Endodermal cell (in vitro differentiated cells): ENCODE measurements at regions not wholly inside any gene's neighbourhood (a gene's known extent, or its start where the extent isn't known, plus 50 kb on each side); places are given as distances from the start of the nearest gene placed in this dataset.
A peak's percentile ranks its signal among the peaks of the same experiment; 100 is the strongest.

Experiments used
- DNase-seq: peaks from one replicate; pipeline ENCODE4 v3.0.0-alpha.2; 2017
- H3K27ac ChIP-seq: 2 replicates; pipeline ENCODE4 v1.5.1; 2013; ENCODE audit warnings: mild to moderate bottlenecking, low read depth, low read length, moderate library complexity
- H3K27me3 ChIP-seq: 2 replicates; pipeline ENCODE4 v1.6.1; 2013; ENCODE audit warnings: mild to moderate bottlenecking, low read length, moderate library complexity; ENCODE audit not compliant: insufficient read depth, control insufficient read depth, poor library complexity, severe bottlenecking
- H3K36me3 ChIP-seq: 2 replicates; pipeline ENCODE4 v1.7.0; 2013; ENCODE audit warnings: mild to moderate bottlenecking, low read length, moderate library complexity; ENCODE audit not compliant: control insufficient read depth, insufficient read depth
- H3K4me1 ChIP-seq: one replicate; pipeline ENCODE4 v1.7.0; 2013; ENCODE audit warnings: low read length; ENCODE audit not compliant: control insufficient read depth, insufficient read depth
- H3K4me3 ChIP-seq: 2 replicates; pipeline ENCODE4 v1.5.1; 2013; ENCODE audit warnings: mild to moderate bottlenecking, low read length, moderate library complexity
- H3K9ac ChIP-seq: 2 replicates; pipeline ENCODE4 v1.6.1; 2013; ENCODE audit warnings: mild to moderate bottlenecking, low read length, moderate library complexity; ENCODE audit not compliant: poor library complexity, severe bottlenecking; ENCODE audit errors: extremely low read depth
- H3K9me3 ChIP-seq: 2 replicates; pipeline ENCODE4 v1.6.1; 2013; ENCODE audit warnings: mild to moderate bottlenecking, low read length, moderate library complexity; ENCODE audit not compliant: control insufficient read depth
- H3K27ac Mint-ChIP-seq: 2 replicates; pipeline ENCODE4 v1.8.0; 2020; ENCODE audit warnings: mixed read lengths
- H3K27me3 Mint-ChIP-seq: 2 replicates; pipeline ENCODE4 v1.8.0; 2021; ENCODE audit warnings: mild to moderate bottlenecking, mixed read lengths; ENCODE audit not compliant: insufficient read depth
- H3K36me3 Mint-ChIP-seq: 2 replicates; pipeline ENCODE4 v1.8.0; 2020; ENCODE audit warnings: low read depth, mixed read lengths
- H3K4me1 Mint-ChIP-seq: 2 replicates; pipeline ENCODE4 v1.8.0; 2020; ENCODE audit warnings: mixed read lengths
- H3K4me3 Mint-ChIP-seq: 2 replicates; pipeline ENCODE4 v1.8.0; 2020; ENCODE audit warnings: mild to moderate bottlenecking, moderate library complexity, mixed read lengths
- H3K9me3 Mint-ChIP-seq: 2 replicates; pipeline ENCODE4 v1.8.0; 2020; ENCODE audit warnings: mild to moderate bottlenecking, mixed read lengths
- WGBS, 2 experiments: methylation state at CpG; one replicate each; pipeline versions ENCODE4 v1.1.5 to v1.1.7; 2013; ENCODE audit warnings: missing lambda C conversion rate in 2 of 2, mixed read lengths in 1 of 2; ENCODE audit not compliant: insufficient coverage in 1 of 2, insufficient read length in 1 of 2; 5-methylcytosine and 5-hydroxymethylcytosine counted together
- TF ChIP-seq, protein P1 (sequence below): fragments of 200-600 bp; sonication (generic); conservative IDR thresholded peaks from 2 replicates; pipeline ENCODE4 v1.5.0; 2021; ENCODE audit warnings: antibody characterized with exemption, mild to moderate bottlenecking

DNA sequence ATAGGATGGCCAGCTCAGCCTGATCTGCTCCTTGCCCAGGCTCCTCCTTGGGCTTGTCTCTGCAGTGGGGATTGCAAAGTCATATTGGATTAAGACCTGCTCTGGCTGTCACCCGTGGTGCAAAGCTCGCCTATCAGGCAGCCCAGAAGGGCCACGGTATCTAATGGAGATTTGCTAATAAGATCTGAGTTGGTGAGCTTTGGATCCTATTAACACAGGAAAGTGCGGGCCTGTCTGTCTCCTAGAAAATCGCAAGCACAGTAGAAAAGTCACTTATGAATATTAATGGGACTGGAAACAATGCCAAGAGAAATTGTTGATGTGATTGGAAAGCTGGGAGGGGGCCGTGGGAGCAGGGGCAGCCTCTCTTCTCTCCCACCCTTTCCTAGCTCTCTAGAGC is 72.8 kb downstream of the CHST1 start:
- H3K27ac Mint-ChIP-seq, result no peak overlapping the region
- H3K27me3 Mint-ChIP-seq, result peaks cover 7% of the 10 kb centered on the region
- TF ChIP-seq, protein P1, sequence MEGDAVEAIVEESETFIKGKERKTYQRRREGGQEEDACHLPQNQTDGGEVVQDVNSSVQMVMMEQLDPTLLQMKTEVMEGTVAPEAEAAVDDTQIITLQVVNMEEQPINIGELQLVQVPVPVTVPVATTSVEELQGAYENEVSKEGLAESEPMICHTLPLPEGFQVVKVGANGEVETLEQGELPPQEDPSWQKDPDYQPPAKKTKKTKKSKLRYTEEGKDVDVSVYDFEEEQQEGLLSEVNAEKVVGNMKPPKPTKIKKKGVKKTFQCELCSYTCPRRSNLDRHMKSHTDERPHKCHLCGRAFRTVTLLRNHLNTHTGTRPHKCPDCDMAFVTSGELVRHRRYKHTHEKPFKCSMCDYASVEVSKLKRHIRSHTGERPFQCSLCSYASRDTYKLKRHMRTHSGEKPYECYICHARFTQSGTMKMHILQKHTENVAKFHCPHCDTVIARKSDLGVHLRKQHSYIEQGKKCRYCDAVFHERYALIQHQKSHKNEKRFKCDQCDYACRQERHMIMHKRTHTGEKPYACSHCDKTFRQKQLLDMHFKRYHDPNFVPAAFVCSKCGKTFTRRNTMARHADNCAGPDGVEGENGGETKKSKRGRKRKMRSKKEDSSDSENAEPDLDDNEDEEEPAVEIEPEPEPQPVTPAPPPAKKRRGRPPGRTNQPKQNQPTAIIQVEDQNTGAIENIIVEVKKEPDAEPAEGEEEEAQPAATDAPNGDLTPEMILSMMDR, result no peak
- Histone ChIP-seq H3K27me3 (peaks cover 7% of the 10 kb centered on the region), H3K4me3 (no peak overlapping the region), H3K36me3 (no peaks in the 10 kb centered on the region), H3K9ac (no peak overlapping the region), H3K9me3 (no peaks in the 10 kb centered on the region), H3K27ac (no peak overlapping the region), H3K4me1 (peaks cover 26% of the 10 kb centered on the region)
- H3K4me3 Mint-ChIP-seq, result no peak overlapping the region
- WGBS, 2 experiments, result 67 to 79% methylated on average over 4 to 6 of the region's 6 CpGs
- peak; percentile 57 for DNase-seq
- H3K4me1 Mint-ChIP-seq, result peaks cover 12% of the 10 kb centered on the region
- no peaks in the 10 kb centered on the region for H3K9me3 Mint-ChIP-seq
- no peaks in the 10 kb centered on the region for H3K36me3 Mint-ChIP-seq

DNA sequence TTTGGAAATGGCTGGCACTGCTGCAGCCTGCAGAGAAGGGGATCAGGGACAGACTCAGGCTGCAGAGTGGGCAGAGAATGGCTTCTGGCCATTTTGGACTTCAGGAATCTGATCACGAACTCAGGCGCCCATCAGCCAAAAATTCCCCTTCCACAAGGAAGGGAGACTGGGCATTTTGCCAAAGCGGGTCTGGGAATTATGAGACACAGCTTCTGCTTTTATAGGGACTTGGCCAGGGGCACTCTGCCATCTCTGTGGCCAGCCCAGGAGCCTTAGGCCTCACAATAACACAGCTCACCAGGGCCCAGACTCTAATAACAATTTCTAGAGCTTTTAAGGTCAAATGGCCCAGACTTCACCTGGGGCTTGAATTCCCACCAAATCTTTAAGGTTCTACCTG is 74.7 kb downstream of the CHST1 start:
- Mint-ChIP-seq H3K36me3 (no peaks in the 10 kb centered on the region), H3K4me1 (peaks cover 12% of the 10 kb centered on the region), H3K27me3 (peaks cover 14% of the 10 kb centered on the region), H3K4me3 (no peak overlapping the region), H3K9me3 (no peaks in the 10 kb centered on the region), H3K27ac (no peak overlapping the region)
- TF ChIP-seq, protein P1, result no peak
- 84 to 87% methylated on average over 3 of the region's 3 CpGs for WGBS, 2 experiments
- peak; percentile 9 for DNase-seq
- H3K9me3 ChIP-seq, result no peaks in the 10 kb centered on the region
- H3K36me3 ChIP-seq, result no peaks in the 10 kb centered on the region
- no peak overlapping the region for H3K9ac ChIP-seq
- H3K27ac ChIP-seq, result no peak overlapping the region
- H3K4me1 ChIP-seq, result peaks cover 26% of the 10 kb centered on the region
- peaks cover 14% of the 10 kb centered on the region for H3K27me3 ChIP-seq
- no peak overlapping the region for H3K4me3 ChIP-seq

DNA sequence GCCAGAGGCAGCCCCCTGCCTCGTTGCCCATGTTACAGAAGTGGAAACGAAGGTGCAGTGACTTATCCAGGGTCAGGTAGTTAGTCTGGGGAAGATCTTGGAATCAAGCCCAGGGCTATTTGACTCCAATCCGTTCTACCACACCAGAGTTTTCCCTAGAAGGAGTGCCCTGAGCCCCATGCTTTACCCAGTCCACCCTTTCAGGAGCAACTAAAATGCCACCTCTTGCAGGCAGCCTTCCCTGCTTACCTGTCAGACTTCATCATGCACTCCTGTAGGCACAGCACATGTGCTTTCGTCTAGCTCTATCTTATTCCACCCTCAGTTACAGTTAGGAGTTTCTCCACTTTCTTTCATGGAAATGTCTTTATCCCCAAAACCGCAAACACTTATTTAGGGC is 80.2 kb downstream of the CHST1 start:
- no peaks in the 10 kb centered on the region for H3K9me3 ChIP-seq
- TF ChIP-seq, protein P1, result no peak
- no peak overlapping the region for H3K4me3 ChIP-seq
- H3K27me3 ChIP-seq, result peaks cover 28% of the 10 kb centered on the region
- H3K9me3 Mint-ChIP-seq, result no peaks in the 10 kb centered on the region
- H3K4me1 Mint-ChIP-seq, result no peaks in the 10 kb centered on the region
- no peaks in the 10 kb centered on the region for H3K4me1 ChIP-seq
- H3K36me3 Mint-ChIP-seq, result no peaks in the 10 kb centered on the region
- no peak overlapping the region for H3K9ac ChIP-seq
- H3K27me3 Mint-ChIP-seq, result peaks cover 31% of the 10 kb centered on the region
- 65 to 84% methylated on average over 4 to 5 of the region's 5 CpGs for WGBS, 2 experiments
- no peak overlapping the region for H3K27ac Mint-ChIP-seq
- no peaks in the 10 kb centered on the region for H3K36me3 ChIP-seq
- DNase-seq, result no peak
- no peak overlapping the region for H3K4me3 Mint-ChIP-seq
- H3K27ac ChIP-seq, result no peak overlapping the region
